ENCODE measurements at regions not wholly inside any gene's neighbourhood (a gene's known extent, or its start where the extent isn't known, plus 50 kb on each side); places are given as distances from the start of the nearest gene placed in this dataset.

- TF ChIP-seq POLR2AphosphoS5 (IDR thresholded peaks at IDR 0.05) (no peak), EP300 (IDR thresholded peaks at IDR 0.05) (no peak), CTCF (IDR thresholded peaks at IDR 0.05) (no peak), POLR2A (IDR thresholded peaks at IDR 0.05; ENCODE audit: low read depth) (no peak)
- Histone ChIP-seq H3K9me3 (no peaks in the 10 kb centered on the region), H3K4me3 (no peak overlapping the region), H3K36me3 (no peaks in the 10 kb centered on the region), H3K27me3 (no peaks in the 10 kb centered on the region), H3K27ac (replicated peaks in 1 of 4) (no peak overlapping the region), H3K4me1 (no peaks in the 10 kb centered on the region)
- intact Hi-C loops (cut with DNase I), result no loop called here
- 79% methylated on average over 2 of the region's 2 CpGs for WGBS
- DNase-seq (ENCODE audit: extremely low spot score), result no peak
These were observed 594.0 kb upstream of the RGS18 start for GRCh38 chr1:191564275-191564674.

GRCh38 chr1:191572479-191572878 is 585.8 kb upstream of the RGS18 start:
- TF ChIP-seq POLR2AphosphoS5 (IDR thresholded peaks at IDR 0.05) (no peak), POLR2A (IDR thresholded peaks at IDR 0.05; ENCODE audit: low read depth) (no peak), EP300 (IDR thresholded peaks at IDR 0.05) (no peak), CTCF (IDR thresholded peaks at IDR 0.05) (no peak)
- no peak for DNase-seq (ENCODE audit: extremely low spot score)
- Histone ChIP-seq H3K27me3 (no peaks in the 10 kb centered on the region), H3K27ac (replicated peaks in 1 of 4) (no peak overlapping the region), H3K9me3 (no peaks in the 10 kb centered on the region), H3K4me1 (no peaks in the 10 kb centered on the region), H3K36me3 (no peaks in the 10 kb centered on the region), H3K4me3 (no peak overlapping the region)
- intact Hi-C loops (cut with DNase I), result no loop called here

GRCh38 chr1:191575180-191575579 is 583.1 kb upstream of the RGS18 start:
- Histone ChIP-seq H3K27ac (replicated peaks in 1 of 4) (no peak overlapping the region), H3K36me3 (no peaks in the 10 kb centered on the region), H3K4me1 (no peaks in the 10 kb centered on the region), H3K27me3 (no peaks in the 10 kb centered on the region), H3K4me3 (no peak overlapping the region), H3K9me3 (no peaks in the 10 kb centered on the region)
- 97% methylated on average over 3 of the region's 3 CpGs for WGBS
- intact Hi-C loops (cut with DNase I), result no loop called here
- TF ChIP-seq POLR2AphosphoS5 (IDR thresholded peaks at IDR 0.05) (no peak), EP300 (IDR thresholded peaks at IDR 0.05) (no peak), CTCF (IDR thresholded peaks at IDR 0.05) (no peak), POLR2A (IDR thresholded peaks at IDR 0.05; ENCODE audit: low read depth) (no peak)
- DNase-seq (ENCODE audit: extremely low spot score), result no peak

- WGBS, result 65% methylated on average over 3 of the region's 3 CpGs
- no peak for DNase-seq (ENCODE audit: extremely low spot score)
- TF ChIP-seq POLR2AphosphoS5 (IDR thresholded peaks at IDR 0.05), result no peak
- TF ChIP-seq CTCF (IDR thresholded peaks at IDR 0.05), result no peak
- TF ChIP-seq EP300 (IDR thresholded peaks at IDR 0.05), result no peak
- no peak for TF ChIP-seq POLR2A (IDR thresholded peaks at IDR 0.05; ENCODE audit: low read depth)
- Histone ChIP-seq H3K4me1 (no peaks in the 10 kb centered on the region), H3K27ac (replicated peaks in 1 of 4) (no peak overlapping the region), H3K27me3 (no peaks in the 10 kb centered on the region), H3K36me3 (no peaks in the 10 kb centered on the region), H3K4me3 (no peak overlapping the region), H3K9me3 (no peaks in the 10 kb centered on the region)
- intact Hi-C loops (cut with DNase I), result no loop called here
These were observed 582.5 kb upstream of the RGS18 start for GRCh38 chr1:191575746-191576145.

- Histone ChIP-seq H3K27ac (replicated peaks in 1 of 4) (no peak overlapping the region), H3K36me3 (no peaks in the 10 kb centered on the region), H3K4me1 (no peaks in the 10 kb centered on the region), H3K9me3 (no peaks in the 10 kb centered on the region), H3K4me3 (no peak overlapping the region), H3K27me3 (no peaks in the 10 kb centered on the region)
- intact Hi-C loops (cut with DNase I), result no loop called here
- WGBS, result 66% methylated on average over 4 of the region's 4 CpGs
- no peak for TF ChIP-seq POLR2AphosphoS5 (IDR thresholded peaks at IDR 0.05)
- no peak for DNase-seq (ENCODE audit: extremely low spot score)
These were observed 581.0 kb upstream of the RGS18 start for GRCh38 chr1:191577213-191577612.
